VCaP (cell line): ENCODE measurements at regions not wholly inside any gene's neighbourhood (a gene's known extent, or its start where the extent isn't known, plus 50 kb on each side); places are given as distances from the start of the nearest gene placed in this dataset.

ENCODE experiments used
- H3K27ac ChIP-seq: fragments of 450-650 bp; 2 replicates; pipeline ENCODE4 v1.5.1; 2017
- TF ChIP-seq, protein P1 (sequence below): fragments of 450-650 bp; conservative IDR thresholded peaks from 2 replicates; pipeline ENCODE4 v1.5.1; 2017; ENCODE audit warnings: mild to moderate bottlenecking, moderate library complexity

DNA sequence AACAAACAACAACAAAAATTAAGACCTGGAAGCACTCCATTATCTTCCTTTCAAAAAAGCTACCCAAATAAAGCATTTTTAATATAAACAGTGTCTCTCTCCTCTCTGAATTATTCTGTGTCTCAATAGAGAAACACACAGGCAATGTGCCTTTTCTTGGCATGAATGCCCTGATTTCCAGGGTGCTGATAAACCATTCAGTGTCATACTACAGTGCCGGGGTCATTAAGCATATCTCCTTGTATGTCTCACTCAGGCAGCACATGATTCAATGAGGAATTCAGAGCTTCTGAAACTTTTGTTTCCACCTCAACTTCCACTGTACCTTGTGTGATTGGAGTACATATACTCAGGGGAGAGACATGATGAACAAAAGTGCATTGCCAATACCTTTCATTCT is 294.0 kb upstream of the SLC24A2 start:
- no peak overlapping the region for H3K27ac ChIP-seq
- TF ChIP-seq, protein P1, sequence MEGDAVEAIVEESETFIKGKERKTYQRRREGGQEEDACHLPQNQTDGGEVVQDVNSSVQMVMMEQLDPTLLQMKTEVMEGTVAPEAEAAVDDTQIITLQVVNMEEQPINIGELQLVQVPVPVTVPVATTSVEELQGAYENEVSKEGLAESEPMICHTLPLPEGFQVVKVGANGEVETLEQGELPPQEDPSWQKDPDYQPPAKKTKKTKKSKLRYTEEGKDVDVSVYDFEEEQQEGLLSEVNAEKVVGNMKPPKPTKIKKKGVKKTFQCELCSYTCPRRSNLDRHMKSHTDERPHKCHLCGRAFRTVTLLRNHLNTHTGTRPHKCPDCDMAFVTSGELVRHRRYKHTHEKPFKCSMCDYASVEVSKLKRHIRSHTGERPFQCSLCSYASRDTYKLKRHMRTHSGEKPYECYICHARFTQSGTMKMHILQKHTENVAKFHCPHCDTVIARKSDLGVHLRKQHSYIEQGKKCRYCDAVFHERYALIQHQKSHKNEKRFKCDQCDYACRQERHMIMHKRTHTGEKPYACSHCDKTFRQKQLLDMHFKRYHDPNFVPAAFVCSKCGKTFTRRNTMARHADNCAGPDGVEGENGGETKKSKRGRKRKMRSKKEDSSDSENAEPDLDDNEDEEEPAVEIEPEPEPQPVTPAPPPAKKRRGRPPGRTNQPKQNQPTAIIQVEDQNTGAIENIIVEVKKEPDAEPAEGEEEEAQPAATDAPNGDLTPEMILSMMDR, result no peak

DNA sequence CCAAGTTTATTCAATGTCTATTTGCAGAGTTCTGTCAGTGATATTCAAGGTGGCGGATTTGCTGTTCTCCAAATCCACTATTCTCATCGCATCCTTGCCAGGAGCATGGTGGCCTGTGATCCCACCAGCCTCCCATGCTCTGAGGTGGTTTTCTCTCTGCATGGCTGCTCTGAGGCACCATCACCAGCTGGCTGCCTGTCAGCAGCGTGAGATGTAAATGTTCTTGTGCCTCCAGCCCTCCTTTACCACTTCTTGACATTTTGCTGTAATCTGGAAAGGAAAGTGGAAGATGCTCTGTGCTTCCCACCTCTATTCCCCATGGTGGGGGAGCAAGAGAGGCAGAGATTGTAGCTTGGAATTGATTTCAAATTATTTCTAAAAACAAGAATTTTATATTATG is 293.6 kb upstream of the SLC24A2 start:
- H3K27ac ChIP-seq, result no peak overlapping the region

DNA sequence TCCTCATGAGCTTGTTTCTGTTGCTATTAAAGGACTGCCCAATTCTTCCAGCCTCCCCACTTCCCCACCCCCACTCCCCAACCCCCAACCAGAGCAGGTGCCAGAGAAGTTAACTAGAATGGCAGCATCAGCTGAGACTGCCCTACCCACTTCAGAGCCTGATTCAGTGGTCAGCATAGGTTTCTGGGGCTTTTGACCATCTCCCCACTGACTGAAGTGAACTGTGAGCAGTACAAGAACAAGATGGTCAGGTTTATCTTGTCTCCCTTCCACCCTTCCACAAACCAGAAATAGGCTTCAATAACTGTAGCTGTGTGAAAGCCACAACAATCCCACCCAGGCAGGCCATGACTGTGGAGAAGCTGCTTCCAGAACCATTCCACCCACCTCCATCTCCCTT is 289.4 kb upstream of the SLC24A2 start:
- H3K27ac ChIP-seq, result no peak overlapping the region
- TF ChIP-seq, protein P1, result no peak

More for the DNA sequence above, 293.6 kb upstream of the SLC24A2 start:
- TF ChIP-seq, protein P1, result no peak

DNA sequence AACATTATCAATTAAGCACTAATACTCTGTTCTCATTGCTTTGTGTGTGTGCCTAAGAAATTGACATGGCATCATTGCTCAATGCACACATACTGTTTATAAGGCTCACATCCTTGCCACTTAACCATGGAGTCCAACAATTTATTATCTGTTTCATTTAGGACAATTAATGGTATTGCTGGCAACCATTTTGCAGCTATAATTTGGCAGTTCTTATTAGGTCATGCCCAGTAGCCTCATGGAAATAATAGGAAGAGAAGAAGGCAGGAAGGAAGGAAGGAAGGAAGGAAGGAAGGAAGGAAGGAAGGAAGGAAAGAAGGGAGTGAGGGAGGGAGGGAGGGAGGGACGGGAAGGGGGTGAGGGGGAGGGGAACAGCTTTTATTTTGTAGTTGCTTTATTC is 285.5 kb upstream of the SLC24A2 start:
- TF ChIP-seq, protein P1, result no peak

DNA sequence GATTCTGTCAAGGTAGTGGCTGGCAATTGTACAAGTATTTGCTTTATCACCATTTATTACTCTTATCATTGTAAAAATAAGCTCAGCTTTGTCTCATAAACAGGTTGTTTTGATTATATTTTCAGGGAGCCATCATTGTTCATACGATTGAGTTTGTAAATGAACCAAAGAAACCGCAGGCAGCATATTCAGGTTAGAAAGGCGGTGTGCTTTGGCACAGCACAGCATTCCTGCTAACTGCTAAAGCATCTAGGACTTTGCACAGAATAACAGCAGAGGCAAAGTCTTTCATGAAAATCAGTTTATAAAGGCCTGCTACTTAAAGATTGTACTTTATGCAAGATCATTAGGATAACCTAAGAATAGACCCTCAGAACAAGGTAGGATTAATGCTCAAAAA is 281.5 kb upstream of the SLC24A2 start:
- TF ChIP-seq, protein P1, result no peak

More for the DNA sequence above, 285.5 kb upstream of the SLC24A2 start:
- no peak overlapping the region for H3K27ac ChIP-seq

DNA sequence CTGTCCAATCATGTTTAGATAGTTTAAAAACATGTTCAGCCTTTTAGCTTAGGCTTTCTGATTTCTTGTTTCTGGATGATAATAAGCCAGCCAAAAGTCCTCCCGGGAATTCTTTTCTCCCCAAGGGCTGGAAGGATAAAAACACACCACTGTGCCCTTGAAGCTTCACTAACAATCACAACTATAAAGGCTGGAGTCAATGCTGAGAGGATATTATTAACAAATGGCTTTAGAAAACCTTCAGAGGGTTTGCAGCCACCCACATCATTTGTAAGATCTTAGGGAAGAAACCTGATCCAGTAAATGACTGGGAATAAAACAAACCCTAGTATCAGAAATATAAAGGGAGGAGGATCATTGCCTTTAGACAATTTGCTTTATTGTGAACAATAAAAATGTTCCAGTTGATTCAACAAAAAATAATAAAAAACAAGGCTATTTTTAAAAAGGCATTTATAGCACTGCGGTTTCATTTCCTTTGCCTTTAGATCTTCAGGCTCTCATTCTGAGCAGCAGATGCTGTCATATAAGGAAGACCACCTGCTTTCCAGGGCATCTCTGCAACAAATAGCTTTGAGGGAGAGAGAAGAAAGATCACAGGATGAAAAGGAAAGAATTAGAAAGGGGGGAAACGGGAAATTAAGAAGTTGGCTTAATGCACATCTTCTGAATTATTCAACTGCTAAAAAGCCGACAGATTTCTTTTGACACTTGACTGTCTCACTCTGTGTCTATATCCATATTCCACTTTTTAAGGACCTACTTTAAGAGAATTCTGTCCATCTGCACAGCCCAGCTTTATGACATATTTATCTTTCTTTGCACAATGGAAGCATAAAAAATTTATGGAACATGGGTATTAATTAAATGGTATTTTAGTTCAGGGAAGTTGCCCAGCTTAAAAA is 277.2 kb upstream of the SLC24A2 start:
- H3K27ac ChIP-seq, result peak overlapping the region; percentile 60

More for the DNA sequence above, 281.5 kb upstream of the SLC24A2 start:
- no peak overlapping the region for H3K27ac ChIP-seq

DNA sequence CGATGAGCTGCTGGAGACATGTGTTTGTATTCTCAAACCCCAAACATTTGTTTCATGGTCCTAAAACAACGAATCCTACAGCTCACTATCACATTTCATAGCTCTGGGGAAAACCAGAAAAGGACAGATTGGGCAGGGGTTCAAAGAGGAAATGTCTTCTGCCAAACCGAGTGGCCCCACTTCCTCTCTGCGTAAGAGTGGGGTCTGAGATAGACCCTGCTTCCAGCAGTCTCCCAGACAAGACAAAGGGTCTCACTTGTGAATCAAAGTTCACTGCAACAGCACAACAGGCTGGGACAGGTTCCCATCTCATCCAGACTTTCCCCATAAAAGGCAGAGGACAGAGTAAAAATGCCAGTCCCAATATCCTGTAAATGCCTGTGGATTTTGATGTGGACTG is 276.2 kb upstream of the SLC24A2 start:
- H3K27ac ChIP-seq, result peak overlapping the region; percentile 60; the same call in 1 of the 2 replicates
- TF ChIP-seq, protein P1, result no peak

More for the DNA sequence above, 277.2 kb upstream of the SLC24A2 start:
- TF ChIP-seq, protein P1, result no peak
